Hematopoietic multipotent progenitor cell (in vitro differentiated cells): ENCODE measurements at regions not wholly inside any gene's neighbourhood (a gene's known extent, or its start where the extent isn't known, plus 50 kb on each side); places are given as distances from the start of the nearest gene placed in this dataset.

Experiments
- DNase-seq, 3 donors: peaks; one replicate each; pipeline ENCODE4 v3.0.0-alpha.2; 2011 to 2015; ENCODE audit warnings: low read depth in 2 of 3, low spot score in 2 of 3

GRCh38 chr5:26828294-26828693, 210.1 kb downstream of the CDH9 start:
- no peak for DNase-seq

- no peak for DNase-seq
These were observed 225.2 kb downstream of the CDH9 start for GRCh38 chr5:26813235-26813634.

- no peak for DNase-seq
These were observed 225.7 kb downstream of the CDH9 start for GRCh38 chr5:26812714-26813113.

GRCh38 chr5:26807231-26808199, 230.9 kb downstream of the CDH9 start:
- DNase-seq = no peak

GRCh38 chr5:26805076-26805475, 233.3 kb downstream of the CDH9 start:
- no peak for DNase-seq

- DNase-seq = no peak
These were observed 235.4 kb downstream of the CDH9 start for GRCh38 chr5:26802944-26803343.

GRCh38 chr5:26791433-26791832, 247.0 kb downstream of the CDH9 start:
- DNase-seq = no peak

- DNase-seq = no peak
These were observed 247.4 kb downstream of the CDH9 start for GRCh38 chr5:26791021-26791420.

GRCh38 chr5:26763215-26763614, 275.2 kb downstream of the CDH9 start:
- no peak for DNase-seq

GRCh38 chr5:26761446-26761845, 276.9 kb downstream of the CDH9 start:
- no peak for DNase-seq

- no peak for DNase-seq
These were observed 277.3 kb downstream of the CDH9 start for GRCh38 chr5:26761045-26761444.

GRCh38 chr5:26757941-26758340, 280.4 kb downstream of the CDH9 start:
- DNase-seq = peak in 2 of 3 donors; percentile 6 to 57

GRCh38 chr5:26749829-26750228, 288.6 kb downstream of the CDH9 start:
- DNase-seq = no peak

GRCh38 chr5:26740182-26740581, 298.2 kb downstream of the CDH9 start:
- no peak for DNase-seq

GRCh38 chr5:26737348-26738265, 300.8 kb downstream of the CDH9 start:
- DNase-seq = no peak

GRCh38 chr5:26727916-26728315, 310.5 kb downstream of the CDH9 start:
- DNase-seq = no peak

- DNase-seq = no peak
These were observed 318.6 kb downstream of the CDH9 start for GRCh38 chr5:26719803-26720202.

- peak in 2 of 3 donors; percentile 14 to 68 for DNase-seq
These were observed 337.5 kb downstream of the CDH9 start for GRCh38 chr5:26700759-26701384.

- DNase-seq = no peak
These were observed 345.4 kb downstream of the CDH9 start for GRCh38 chr5:26692952-26693351.

- DNase-seq = peak in 2 of 3 donors; percentile 1 to 58
These were observed 346.9 kb downstream of the CDH9 start for GRCh38 chr5:26691486-26691885.

- no peak for DNase-seq
These were observed 347.9 kb downstream of the CDH9 start for GRCh38 chr5:26690511-26690910.
